HG02973 (cell line): ENCODE measurements at regions not wholly inside any gene's neighbourhood (a gene's known extent, or its start where the extent isn't known, plus 50 kb on each side); places are given as distances from the start of the nearest gene placed in this dataset.
A peak's percentile ranks its signal among the peaks of the same experiment; 100 is the strongest.

Experiments used
- ATAC-seq: cut with Tn5 transposase; IDR thresholded peaks from one replicate; pipeline ENCODE4 v1.9.1; 2021; ENCODE audit warnings: moderate library complexity; ENCODE audit not compliant: unreplicated experiment

DNA sequence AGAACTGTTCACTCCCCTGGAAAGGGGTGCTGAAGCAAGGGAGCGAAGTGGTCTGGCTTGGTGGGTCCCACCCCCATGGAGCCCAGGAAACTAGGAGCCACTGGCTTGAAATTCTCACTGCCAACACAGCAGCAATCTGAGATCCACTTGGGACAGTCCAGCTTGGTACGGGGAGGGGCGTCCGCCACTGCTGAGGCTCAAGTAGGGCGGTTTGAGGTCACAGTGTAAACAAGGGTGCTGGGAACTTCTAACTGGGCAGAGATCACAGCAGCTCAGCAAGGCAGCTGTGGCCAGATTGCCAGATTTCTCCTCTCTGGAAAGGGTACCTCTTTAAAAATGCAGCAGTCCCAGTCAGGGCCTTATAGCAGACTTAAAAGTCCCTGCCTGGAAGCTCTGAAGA is 53.9 kb upstream of the GALNTL6 start:
- ATAC-seq, result no peak

DNA sequence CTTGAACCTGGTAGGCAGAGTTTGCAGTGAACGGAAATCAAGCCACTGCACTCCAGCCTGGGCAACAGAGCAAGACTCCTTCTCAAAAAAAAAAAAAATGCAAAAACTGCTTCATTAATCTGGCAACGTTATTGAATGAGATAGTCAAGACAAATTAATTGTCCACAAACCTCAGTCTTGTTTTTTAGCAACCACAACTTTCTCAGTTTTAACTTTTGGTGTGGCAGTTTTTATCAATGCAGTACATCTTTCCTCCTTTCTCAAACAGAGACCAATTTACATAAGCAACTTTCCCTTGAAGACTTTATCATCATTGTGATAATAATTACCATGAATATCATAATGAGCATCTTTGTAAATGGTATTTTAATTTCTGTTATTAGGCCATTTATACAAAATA is 61.7 kb upstream of the GALNTL6 start:
- ATAC-seq, result no peak

DNA sequence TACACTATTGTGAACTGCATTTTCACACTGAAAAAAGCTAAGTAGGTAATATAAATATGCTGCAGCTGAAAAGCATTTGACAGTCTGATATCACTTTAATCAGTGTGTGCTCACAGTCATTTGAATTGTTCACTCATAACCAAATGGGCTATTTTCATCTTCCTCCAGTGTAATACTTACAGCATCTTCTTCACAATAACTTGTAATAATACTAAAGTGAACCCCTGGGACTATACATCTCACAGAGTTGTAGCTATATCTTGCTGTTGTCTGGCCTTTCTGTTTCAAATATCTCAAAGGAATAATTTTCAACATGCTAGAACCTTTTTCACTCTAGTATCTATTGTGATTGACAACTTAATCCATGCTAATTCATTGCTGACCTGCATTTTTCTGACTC is 66.8 kb upstream of the GALNTL6 start:
- ATAC-seq, result no peak

DNA sequence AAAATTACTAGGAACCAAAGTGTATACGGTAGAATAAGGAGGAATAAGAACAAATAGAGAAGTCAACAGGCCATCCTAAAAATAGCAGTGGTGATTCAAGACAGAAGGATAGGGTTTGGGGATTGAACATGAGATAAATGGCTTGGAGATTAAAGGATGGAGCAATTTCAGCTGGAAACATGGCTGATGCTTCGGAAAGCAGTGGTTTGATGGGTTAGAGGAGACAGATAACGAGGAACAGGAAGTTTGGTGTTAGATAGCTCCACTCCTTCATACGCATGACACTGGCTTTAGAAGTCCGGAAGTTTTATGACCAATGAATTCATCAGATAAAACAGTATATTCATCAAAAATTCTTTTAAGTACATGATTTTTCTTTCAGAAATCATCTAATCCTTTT is 70.8 kb upstream of the GALNTL6 start:
- ATAC-seq, result no peak

DNA sequence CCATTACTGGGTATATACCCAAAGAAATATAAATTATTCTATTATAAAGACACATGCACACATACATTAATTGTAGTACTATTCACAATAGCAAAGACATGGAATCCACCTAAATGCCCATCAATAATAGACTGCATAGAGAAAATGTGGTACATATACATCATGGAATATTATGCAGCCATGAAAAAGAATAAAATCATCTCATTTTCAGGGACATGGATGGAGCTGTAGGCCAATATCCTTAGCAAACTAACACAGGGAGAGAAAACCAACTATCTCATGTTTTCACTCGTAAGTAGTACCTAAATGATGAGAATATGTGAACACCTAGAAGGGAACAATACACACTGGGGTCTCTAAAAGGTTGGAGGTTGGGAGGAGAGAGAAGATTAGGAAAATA is 86.0 kb upstream of the GALNTL6 start:
- no peak for ATAC-seq

DNA sequence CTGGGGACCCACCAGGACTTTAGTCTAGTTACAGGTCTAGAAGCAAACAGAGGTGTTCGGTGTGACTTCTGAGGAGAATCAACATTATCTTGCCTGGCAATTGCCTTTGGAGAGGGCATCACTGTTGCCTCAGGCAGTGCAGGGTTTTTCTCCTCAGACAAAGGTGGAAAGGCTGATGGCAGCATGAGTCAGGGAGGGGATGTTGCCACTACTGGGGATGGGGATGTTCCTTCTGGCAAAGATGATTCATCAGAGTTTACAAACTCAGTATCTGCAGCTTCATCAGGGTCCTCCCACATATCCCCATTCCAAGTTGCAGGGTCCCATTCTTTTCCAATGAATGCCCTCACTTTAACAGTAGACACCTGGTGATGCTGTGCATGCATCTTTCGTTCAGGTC is 91.3 kb upstream of the GALNTL6 start:
- ATAC-seq, result no peak

DNA sequence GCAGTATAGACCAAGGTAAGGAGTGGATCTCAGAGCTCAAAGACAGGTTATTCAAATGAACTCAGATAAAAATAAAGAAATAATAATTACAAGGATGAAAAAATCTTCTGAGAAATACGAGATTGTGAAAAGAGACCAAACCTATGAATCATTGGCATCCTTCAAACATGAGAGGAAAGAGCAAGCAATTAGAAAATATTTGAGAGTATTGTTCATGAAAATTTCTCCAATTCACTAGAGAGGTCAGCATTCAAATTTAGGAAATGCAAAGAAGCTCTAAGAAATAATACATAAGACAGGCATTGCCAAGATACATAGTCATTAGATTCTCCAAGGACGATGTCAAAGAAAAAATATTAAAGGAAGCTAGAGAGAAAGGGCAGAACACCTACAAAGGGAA is 93.5 kb upstream of the GALNTL6 start:
- ATAC-seq, result no peak

DNA sequence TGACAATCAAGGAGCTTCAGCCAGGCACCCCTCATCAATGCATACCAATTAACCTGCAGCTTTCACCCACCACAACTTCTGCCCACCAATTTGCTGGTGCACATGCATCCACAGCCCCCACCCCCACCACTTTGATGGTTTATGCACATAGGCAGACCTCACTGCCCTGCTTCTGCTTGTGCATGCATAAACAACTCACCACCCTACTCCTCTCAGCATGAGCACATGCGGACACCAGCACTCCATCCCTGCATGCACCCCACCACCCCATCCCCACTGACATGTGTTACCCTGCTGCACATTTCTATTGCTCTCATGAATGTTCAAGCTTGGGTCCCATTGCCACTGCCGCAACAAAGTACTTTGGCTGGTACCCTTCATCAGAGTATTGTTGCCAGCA is 94.5 kb upstream of the GALNTL6 start:
- no peak for ATAC-seq

DNA sequence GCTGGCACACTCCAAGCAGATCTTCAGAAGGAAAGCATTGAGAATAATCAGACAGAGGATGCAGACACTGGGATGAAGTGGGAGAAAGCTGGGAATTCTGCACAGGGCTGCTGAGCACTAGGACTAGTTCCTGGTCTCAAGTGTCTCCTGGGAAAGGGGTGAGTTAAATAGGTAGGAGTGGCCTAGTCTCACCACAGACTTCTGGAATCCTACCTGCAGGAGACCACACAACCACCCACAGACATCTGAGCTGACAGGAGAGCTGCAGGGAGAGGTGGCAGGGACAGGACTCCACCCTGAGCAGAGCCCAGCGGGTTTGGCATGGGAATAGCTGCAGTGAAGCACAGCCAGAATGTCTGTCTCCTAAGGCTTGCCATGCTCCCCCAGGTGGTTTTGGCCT is 95.1 kb upstream of the GALNTL6 start:
- no peak for ATAC-seq

DNA sequence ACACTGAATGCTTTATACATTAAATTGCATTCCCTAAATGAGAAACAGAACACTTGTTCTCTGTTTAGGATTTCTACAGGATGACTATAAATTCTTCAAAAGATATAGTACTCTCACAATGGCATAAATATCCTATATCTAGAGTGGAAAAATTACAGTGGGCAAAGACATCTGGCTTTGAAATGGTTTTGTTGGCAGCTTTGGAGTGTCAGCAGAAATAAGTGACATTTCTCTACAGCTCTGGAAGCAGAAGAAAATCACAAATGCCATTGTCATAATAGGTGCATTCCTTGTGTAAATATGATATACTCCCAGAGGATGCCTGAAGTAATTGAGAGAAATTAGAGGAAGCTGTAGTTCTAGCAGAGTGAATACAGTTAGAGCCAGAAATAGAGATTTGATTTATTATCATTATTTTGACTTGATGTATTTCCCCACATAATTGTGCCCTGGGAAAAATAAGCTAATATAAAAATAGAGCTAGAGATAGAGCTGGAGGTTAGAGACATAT is 95.9 kb upstream of the GALNTL6 start:
- ATAC-seq, result no peak

DNA sequence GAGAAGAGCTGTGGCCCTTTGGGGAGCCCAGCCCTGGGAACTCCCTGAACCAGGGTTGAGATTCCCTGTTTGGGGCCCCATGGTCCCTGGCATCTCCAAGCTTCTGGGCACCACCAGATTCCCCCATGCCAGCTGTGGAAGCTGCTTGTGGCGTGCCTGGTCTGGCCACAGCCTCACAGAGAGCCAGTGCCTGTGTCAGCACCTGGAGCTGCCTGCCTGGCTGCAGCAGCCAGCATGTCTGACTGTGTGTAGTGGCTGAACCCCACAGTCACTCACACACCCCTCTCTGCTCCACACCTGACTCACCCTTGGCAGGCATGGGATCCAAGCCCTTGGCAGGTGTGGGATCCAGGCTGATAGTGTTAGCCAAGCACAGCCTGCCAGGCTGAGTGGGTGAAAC is 97.2 kb upstream of the GALNTL6 start:
- no peak for ATAC-seq

DNA sequence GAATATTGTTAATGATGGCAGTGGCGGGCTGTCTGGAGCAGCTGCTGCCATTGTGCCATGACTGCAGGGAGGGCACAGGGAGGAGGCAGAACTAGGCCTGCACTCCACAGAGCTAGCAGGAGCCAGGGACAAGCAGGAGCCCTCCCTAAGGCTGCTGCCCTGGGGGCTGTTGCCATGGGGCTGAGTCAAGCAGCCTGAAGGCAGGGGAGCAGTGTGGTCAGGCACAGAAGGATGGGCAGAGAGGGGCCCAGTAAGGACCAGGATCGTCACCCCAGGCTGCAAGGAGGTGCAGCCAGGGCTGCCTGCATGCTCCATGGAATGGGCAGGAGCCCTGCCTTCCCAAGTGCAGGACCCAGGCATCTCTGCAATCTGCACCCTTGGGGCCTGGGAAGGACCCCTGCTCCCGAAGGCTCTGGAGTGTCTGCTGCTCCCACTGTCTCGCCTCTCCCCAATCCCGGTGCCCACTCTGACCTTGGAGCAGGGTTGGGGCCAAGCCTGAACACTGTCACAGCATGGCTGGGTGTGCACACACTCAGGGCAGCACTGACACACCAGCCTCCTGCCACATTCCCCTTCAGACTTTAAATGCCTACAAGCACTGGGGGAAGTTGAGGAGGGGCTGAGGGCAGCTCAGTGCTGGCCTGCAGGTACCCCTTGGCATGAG is 98.3 kb upstream of the GALNTL6 start:
- no peak for ATAC-seq

DNA sequence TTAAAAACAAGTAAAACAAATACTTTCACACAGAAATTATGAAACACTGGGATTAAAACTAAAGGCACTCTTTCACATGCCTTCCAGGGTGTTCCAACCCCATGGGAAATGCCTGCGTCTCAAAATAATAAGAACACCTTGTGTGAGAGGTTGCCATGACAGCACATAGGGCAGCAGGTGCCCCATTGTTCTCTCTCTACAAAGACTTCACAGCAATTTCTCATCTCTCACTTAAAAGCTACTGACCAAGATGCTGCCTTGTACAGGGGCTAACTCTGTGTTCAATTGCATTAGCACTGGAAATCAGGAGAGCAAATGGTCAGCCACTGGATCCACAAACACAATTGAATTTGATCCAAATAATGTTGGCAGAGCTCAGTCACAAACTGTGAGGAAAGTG is 102.5 kb upstream of the GALNTL6 start:
- no peak for ATAC-seq

DNA sequence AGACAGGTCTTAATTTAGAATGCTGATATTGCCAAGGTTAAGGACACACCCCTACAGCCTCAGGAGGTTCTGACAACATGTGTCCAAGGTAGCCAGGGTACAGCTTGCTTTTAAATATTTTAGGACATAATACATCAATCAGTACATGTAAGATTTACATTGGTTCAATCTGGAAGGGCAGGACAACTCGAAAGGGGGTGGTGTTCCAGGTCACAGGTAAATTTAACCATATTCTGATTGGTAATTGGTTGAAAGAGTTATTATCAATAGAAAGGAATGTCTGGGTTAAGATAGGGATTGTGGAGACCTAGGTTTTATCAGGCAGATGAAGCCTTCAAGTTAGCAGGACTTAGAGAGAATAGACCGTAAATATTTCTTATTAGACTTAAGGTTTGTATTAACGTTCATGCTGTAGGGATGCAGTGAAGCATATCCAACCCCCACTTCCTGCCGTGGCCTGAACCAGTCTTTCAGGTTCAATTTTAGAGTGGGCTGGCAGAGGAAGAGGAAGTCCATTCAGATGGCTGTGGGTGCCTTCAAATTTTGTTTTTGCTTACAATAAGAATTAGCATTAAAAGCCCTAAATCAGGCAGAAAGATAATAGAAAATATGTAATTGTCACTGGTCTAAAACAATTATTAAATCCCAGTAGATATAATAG is 136.5 kb upstream of the GALNTL6 start:
- peak; percentile 99 for ATAC-seq

DNA sequence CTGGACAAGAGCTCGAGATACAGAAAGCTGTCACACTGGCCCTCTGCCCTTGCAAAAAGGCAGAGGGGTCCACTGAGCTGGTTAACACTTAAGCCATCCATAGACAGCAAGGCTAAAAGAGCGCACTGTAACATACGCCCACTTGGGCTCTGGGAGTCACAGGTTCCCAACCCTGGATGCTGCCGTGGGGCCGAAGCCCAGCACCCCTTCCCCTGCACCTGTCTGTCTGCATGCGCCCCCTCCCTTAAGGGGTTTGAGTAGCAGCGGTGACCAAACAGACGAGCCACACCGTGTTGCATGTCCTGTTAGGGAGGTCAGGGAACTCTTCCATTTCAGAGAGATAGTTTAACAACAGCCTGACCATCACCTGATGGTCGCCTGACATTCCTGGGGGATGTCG is 138.4 kb upstream of the GALNTL6 start:
- ATAC-seq, result no peak

DNA sequence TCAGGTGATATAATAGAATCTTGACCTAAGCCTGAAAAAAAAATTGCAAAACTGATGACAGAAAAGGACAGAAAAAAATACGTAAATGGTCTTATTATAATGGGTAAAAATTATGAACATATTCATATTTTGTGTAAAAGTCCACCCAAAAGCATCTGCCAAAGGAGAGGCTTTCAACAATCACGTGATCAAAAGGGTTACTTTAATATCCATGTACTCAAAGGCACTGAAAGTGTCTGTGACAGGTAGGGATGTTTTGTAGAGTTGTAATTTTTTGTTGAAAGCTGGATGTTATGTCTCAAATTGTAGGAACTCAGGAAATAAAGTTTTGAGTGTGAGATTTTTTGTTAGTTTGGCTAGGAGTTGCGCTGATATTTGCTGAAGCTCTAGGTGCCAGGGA is 144.8 kb upstream of the GALNTL6 start:
- ATAC-seq, result no peak

DNA sequence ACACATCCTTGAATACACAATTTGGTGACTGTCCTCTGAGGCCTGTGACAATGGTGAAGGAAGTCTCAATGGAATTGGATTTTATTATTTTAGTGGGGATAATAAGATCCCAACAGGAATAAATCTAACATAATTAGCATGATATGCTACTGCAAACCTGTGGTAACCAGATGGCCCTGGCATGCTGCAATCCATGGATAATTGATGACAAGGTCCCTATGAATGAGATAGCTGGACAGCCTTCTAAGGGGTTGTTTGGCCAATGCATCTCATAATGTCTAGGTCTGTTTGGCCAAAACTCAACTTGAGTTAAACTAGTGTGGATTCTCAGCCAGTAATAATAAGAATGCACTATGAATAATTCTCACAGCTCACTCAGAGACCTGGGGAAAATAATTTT is 145.3 kb upstream of the GALNTL6 start:
- no peak for ATAC-seq

DNA sequence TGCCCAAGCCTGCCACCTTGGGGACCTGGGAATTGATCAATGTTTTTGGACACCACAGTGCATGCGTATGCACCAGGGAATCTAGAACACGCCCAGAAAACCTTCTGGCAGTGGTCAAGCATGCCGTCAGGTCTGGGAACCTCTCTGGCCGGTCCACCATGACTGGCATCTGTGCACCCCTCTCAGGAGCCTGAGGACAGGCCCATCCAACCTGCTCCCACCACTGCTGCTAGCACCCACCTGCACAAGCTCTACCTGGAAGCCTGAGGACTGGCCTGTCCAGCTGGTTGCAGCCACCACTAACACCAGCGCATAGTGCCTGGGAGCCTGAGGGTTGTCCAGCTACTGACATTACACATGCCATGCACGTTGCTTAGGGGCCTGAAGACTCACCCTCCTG is 162.1 kb upstream of the GALNTL6 start:
- ATAC-seq, result no peak

DNA sequence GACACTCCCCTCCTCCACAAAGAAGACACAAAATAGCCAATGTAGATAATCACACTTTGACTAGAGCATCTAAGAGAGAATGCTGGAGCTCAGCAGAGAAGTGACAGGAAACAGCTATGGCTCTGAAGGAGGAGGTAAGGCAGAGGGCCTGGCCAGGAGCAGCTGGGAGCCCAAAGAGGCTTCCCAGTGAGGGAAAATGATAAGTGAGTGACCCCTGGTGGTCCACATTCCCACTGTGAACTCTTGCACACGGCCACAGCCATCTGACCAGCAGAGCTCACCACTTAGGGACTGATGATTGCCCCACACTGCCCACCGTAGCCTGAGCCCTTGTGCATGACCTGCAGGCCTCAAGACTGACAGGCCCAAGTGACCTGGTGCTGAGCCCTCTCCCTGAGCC is 162.7 kb upstream of the GALNTL6 start:
- ATAC-seq, result peak; percentile 73

DNA sequence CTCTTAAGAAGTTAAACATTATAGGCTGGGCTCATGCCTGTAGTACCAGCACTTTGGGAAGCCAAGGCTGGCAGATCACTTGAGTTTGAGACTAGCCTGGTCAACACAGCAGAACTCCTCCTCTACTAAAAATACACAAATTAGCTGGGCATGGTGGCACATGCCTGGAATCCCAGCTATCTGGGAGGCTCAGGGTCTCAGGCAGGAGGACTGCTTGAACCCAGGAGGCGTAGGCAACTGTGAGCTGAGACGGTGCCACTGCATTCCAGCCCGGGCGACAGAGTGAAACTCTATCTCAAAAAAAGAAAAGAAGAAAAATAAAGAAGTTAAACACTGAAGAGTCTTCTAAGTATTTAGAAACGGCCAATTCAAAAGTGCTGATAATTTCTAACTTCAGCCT is 164.3 kb upstream of the GALNTL6 start:
- no peak for ATAC-seq

DNA sequence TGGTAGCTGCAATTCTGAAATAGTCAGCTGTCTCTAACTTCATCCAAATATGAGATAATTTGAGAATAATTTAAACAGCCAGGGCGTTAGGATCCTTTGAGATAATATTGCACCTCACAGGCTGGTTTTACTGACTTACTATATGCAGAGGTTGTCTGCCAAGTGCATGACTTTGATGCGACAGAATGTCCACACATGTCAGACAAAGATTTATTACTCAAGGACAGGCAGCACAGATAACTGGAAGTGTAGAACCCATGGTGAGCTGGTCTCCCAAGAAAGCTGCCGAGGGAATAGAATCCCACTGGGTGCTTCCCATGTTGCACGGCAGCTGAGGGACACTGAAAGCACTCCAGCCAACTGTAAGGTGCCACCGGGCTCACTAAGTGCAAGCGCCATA is 166.2 kb upstream of the GALNTL6 start:
- ATAC-seq, result no peak

DNA sequence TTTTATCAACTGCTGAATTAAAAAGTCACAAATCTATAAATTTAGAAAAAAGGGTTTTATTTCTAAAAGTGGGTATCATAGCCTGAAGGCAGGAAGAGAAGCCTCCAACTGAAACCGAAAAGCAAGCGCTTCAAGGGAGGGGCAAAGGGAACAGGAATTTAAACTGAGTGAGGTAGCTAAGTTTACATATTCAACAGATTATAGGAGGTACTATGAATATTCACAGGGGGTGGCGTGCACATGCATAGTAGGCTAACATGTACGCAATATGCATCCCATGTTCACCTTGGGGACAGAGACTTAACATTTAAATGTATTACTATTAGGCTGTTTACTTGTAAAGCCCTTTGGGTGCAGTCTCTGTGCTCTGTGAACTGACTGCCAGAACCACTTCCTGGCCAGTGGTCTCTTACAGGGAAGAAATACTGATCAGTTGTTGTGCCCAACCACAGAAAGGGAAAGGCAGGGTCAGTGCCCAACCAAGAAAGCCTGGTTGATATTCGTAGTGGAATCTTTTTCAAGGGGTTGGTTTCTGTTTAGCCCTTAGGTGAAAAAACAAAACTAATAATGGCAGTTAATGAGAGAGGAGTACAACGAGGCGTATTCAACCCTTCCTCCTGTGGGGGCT is 168.7 kb upstream of the GALNTL6 start:
- peak; percentile 89 for ATAC-seq
